ENCODE measurements at regions not wholly inside any gene's neighbourhood (a gene's known extent, or its start where the extent isn't known, plus 50 kb on each side); places are given as distances from the start of the nearest gene placed in this dataset.

DNA sequence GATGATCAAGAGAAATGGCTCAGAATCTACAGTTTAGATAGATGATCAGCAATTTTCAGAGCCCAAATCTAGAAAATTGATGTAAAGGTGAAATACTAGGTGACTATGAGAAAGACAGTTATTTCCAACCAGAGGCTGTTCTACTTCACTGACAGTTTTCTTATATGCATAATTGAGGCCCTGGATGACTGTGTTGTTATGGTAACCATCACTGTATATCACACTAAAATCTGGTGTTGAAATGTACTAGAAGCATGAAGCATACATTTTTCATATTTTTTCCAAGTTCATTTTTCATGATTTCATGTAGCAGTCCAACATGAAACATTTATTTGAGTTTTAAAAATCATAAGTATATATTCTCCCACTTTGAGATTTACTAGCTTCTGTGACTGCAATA lies 87.4 kb downstream of the ATXN3L start:
- H3K9me2 ChIP-seq (ENCODE audit: low read depth, low read length) = no peaks in the 10 kb centered on the region
- H3K9me3 ChIP-seq (ENCODE audit: low read length) = no peaks in the 10 kb centered on the region
- no peaks in the 10 kb centered on the region for H4K20me1 ChIP-seq (ENCODE audit: insufficient read depth, low read length)
- H2AFZ ChIP-seq (ENCODE audit: low read length) = no peak overlapping the region; the same call in 1 of the 2 replicates
- H3K27ac ChIP-seq (ENCODE audit: low read depth, low read length, poor library complexity, severe bottlenecking) = no peak overlapping the region
- TF ChIP-seq EZH2 (IDR thresholded peaks at IDR 0.05; ENCODE audit: borderline replicate concordance, low read length) = no peak
- TF ChIP-seq, protein P1, sequence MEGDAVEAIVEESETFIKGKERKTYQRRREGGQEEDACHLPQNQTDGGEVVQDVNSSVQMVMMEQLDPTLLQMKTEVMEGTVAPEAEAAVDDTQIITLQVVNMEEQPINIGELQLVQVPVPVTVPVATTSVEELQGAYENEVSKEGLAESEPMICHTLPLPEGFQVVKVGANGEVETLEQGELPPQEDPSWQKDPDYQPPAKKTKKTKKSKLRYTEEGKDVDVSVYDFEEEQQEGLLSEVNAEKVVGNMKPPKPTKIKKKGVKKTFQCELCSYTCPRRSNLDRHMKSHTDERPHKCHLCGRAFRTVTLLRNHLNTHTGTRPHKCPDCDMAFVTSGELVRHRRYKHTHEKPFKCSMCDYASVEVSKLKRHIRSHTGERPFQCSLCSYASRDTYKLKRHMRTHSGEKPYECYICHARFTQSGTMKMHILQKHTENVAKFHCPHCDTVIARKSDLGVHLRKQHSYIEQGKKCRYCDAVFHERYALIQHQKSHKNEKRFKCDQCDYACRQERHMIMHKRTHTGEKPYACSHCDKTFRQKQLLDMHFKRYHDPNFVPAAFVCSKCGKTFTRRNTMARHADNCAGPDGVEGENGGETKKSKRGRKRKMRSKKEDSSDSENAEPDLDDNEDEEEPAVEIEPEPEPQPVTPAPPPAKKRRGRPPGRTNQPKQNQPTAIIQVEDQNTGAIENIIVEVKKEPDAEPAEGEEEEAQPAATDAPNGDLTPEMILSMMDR (IDR thresholded peaks at IDR 0.05; ENCODE audit: low read length) = no peak
- H3F3A ChIP-seq (ENCODE audit: insufficient read depth, low read length) = no peaks in the 10 kb centered on the region
- no peaks in the 10 kb centered on the region for H3K27me3 ChIP-seq (ENCODE audit: insufficient read depth, low read length)
- no peaks in the 10 kb centered on the region for H3K36me3 ChIP-seq (ENCODE audit: insufficient read depth, low read length)
- H3K4me2 ChIP-seq (ENCODE audit: low read length) = no peak overlapping the region
- no peaks in the 10 kb centered on the region for H3K79me2 ChIP-seq (ENCODE audit: insufficient read depth, low read length)
- no peak overlapping the region for H3K4me3 ChIP-seq (ENCODE audit: low read depth, low read length, poor library complexity, severe bottlenecking)
- H3K9ac ChIP-seq (ENCODE audit: low read length) = no peak overlapping the region
- H3K4me1 ChIP-seq (ENCODE audit: insufficient read depth, low read length, severe bottlenecking) = peaks cover 11% of the 10 kb centered on the region

- Histone ChIP-seq H3K79me2 (ENCODE audit: insufficient read depth, low read length) (no peaks in the 10 kb centered on the region), H3K4me3 (ENCODE audit: low read depth, low read length, poor library complexity, severe bottlenecking) (no peak overlapping the region), H3F3A (ENCODE audit: insufficient read depth, low read length) (no peaks in the 10 kb centered on the region), H3K27me3 (ENCODE audit: insufficient read depth, low read length) (no peaks in the 10 kb centered on the region), H3K9ac (ENCODE audit: low read length) (no peak overlapping the region), H3K4me1 (ENCODE audit: insufficient read depth, low read length, severe bottlenecking) (peaks cover 15% of the 10 kb centered on the region), H3K27ac (ENCODE audit: low read depth, low read length, poor library complexity, severe bottlenecking) (no peak overlapping the region), H3K4me2 (ENCODE audit: low read length) (no peak overlapping the region), H3K9me2 (ENCODE audit: low read depth, low read length) (no peaks in the 10 kb centered on the region), H3K9me3 (ENCODE audit: low read length) (no peaks in the 10 kb centered on the region), H2AFZ (ENCODE audit: low read length) (no peak overlapping the region), H4K20me1 (ENCODE audit: insufficient read depth, low read length) (no peaks in the 10 kb centered on the region), H3K36me3 (ENCODE audit: insufficient read depth, low read length) (no peaks in the 10 kb centered on the region)
- TF ChIP-seq, protein P1 (IDR thresholded peaks at IDR 0.05; ENCODE audit: low read length) = no peak
- no peak for TF ChIP-seq EZH2 (IDR thresholded peaks at IDR 0.05; ENCODE audit: borderline replicate concordance, low read length)
Measured at GRCh38 chrX:13226214-13226613, 93.6 kb downstream of the ATXN3L start.

DNA sequence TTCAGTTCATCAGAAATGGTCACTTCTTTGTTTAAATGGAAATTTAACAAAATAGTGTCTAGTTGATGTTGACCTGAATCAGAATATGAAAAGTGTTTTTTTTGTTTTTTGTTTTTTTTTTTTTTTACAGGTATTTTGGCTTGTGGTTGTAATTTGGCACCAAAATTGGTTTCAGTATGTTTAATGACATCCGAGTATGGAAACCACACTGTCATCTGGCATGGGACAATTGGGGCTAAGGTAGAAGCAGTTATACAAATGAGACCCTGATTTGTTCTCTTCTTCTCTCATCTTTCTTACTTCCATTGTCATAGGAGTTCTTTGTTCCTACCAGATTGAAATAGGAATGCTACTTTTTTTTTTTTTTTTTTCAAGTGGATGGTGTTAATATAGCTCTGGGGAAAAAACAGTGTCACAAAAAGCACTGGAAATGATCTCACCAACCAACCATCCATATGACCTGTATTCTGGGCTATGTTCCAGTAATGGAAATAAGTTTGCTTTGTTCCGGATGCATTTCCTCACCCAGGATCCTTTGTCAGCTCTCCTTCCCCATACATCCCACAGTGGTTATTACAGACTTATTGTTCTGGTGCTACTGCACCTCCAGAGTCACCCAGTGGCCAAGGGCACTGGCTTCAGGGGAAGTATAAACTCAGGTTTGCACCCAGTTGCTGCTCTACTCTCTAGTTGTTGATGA lies 95.8 kb downstream of the ATXN3L start:
- H3K4me1 ChIP-seq (ENCODE audit: insufficient read depth, low read length, severe bottlenecking) = peaks cover 29% of the 10 kb centered on the region
- no peak overlapping the region for H3K27ac ChIP-seq (ENCODE audit: low read depth, low read length, poor library complexity, severe bottlenecking)
- H3K4me3 ChIP-seq (ENCODE audit: low read depth, low read length, poor library complexity, severe bottlenecking) = no peak overlapping the region
- no peak overlapping the region for H2AFZ ChIP-seq (ENCODE audit: low read length)
- H3K9me3 ChIP-seq (ENCODE audit: low read length) = no peaks in the 10 kb centered on the region
- H3K27me3 ChIP-seq (ENCODE audit: insufficient read depth, low read length) = no peaks in the 10 kb centered on the region
- H4K20me1 ChIP-seq (ENCODE audit: insufficient read depth, low read length) = no peaks in the 10 kb centered on the region
- no peaks in the 10 kb centered on the region for H3K36me3 ChIP-seq (ENCODE audit: insufficient read depth, low read length)
- TF ChIP-seq, protein P1 (IDR thresholded peaks at IDR 0.05; ENCODE audit: low read length) = no peak
- no peak for TF ChIP-seq EZH2 (IDR thresholded peaks at IDR 0.05; ENCODE audit: borderline replicate concordance, low read length)
- no peak overlapping the region for H3K4me2 ChIP-seq (ENCODE audit: low read length)
- H3K79me2 ChIP-seq (ENCODE audit: insufficient read depth, low read length) = no peaks in the 10 kb centered on the region
- no peak overlapping the region for H3K9ac ChIP-seq (ENCODE audit: low read length)
- H3K9me2 ChIP-seq (ENCODE audit: low read depth, low read length) = no peaks in the 10 kb centered on the region
- H3F3A ChIP-seq (ENCODE audit: insufficient read depth, low read length) = no peaks in the 10 kb centered on the region

Data from OCI-LY1 (cell line).